Neural progenitor cell (in vitro differentiated cells): ENCODE measurements at regions not wholly inside any gene's neighbourhood (a gene's known extent, or its start where the extent isn't known, plus 50 kb on each side); places are given as distances from the start of the nearest gene placed in this dataset.
"Not testable (repeated sequence)": the region's sequence is repeated elsewhere in the genome, so short reads cannot be mapped to it uniquely, and the experiment has no call there.

Experiments
- EZH2 ChIP-seq: fragments of 200-600 bp; sonication (generic); IDR thresholded peaks from 2 replicates; pipeline ENCODE4 v1.6.1; 2017; ENCODE audit warnings: antibody characterized with exemption, mild to moderate bottlenecking, moderate library complexity
- EZH2phosphoT487 ChIP-seq: fragments of 200-600 bp; sonication (generic); IDR thresholded peaks from 2 replicates; pipeline ENCODE4 v1.6.1; 2017; ENCODE audit warnings: antibody characterized with exemption
- TF ChIP-seq, protein P1 (sequence below): fragments of 200-600 bp; sonication (generic); IDR thresholded peaks from 2 replicates; pipeline ENCODE4 v1.5.1; 2017; ENCODE audit warnings: antibody characterized with exemption, mild to moderate bottlenecking

DNA sequence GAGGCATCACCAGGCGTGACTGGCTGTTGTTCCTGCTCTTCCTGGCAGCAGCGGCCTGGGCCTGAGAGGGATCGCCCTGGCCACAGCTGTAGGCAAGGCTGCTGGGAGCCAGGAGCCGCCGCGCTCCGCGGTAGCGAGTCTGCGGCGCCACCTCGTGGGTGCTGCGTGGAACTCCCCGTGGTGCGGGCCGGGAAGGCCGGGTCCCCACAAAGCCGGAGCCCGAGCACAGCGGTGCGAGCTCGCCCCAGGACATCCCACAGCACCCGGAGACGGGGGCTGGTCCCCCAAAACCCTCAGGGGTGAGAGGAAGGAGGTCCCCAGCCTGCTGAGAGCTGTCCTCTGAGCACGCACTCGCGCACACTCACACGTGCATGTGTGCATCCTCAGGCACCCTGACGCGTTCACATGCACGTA lies 320.0 kb upstream of the PLGLB1 start:
- TF ChIP-seq, protein P1, sequence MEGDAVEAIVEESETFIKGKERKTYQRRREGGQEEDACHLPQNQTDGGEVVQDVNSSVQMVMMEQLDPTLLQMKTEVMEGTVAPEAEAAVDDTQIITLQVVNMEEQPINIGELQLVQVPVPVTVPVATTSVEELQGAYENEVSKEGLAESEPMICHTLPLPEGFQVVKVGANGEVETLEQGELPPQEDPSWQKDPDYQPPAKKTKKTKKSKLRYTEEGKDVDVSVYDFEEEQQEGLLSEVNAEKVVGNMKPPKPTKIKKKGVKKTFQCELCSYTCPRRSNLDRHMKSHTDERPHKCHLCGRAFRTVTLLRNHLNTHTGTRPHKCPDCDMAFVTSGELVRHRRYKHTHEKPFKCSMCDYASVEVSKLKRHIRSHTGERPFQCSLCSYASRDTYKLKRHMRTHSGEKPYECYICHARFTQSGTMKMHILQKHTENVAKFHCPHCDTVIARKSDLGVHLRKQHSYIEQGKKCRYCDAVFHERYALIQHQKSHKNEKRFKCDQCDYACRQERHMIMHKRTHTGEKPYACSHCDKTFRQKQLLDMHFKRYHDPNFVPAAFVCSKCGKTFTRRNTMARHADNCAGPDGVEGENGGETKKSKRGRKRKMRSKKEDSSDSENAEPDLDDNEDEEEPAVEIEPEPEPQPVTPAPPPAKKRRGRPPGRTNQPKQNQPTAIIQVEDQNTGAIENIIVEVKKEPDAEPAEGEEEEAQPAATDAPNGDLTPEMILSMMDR, result peak; percentile 59
- TF ChIP-seq EZH2phosphoT487, EZH2: not testable (repeated sequence)
